Epithelial cell of prostate (primary cell): ENCODE measurements at regions not wholly inside any gene's neighbourhood (a gene's known extent, or its start where the extent isn't known, plus 50 kb on each side); places are given as distances from the start of the nearest gene placed in this dataset.
"Not testable (repeated sequence)": the region's sequence is repeated elsewhere in the genome, so short reads cannot be mapped to it uniquely, and the experiment has no call there.

Source experiments
- DNase-seq: peaks from one replicate; pipeline ENCODE4 v3.0.0-alpha.2; 2011; ENCODE audit warnings: low read depth, low spot score
- H3K27ac ChIP-seq: fragments of 450-650 bp; 2 replicates; pipeline ENCODE4 v1.5.1; 2017; ENCODE audit warnings: mild to moderate bottlenecking

DNA sequence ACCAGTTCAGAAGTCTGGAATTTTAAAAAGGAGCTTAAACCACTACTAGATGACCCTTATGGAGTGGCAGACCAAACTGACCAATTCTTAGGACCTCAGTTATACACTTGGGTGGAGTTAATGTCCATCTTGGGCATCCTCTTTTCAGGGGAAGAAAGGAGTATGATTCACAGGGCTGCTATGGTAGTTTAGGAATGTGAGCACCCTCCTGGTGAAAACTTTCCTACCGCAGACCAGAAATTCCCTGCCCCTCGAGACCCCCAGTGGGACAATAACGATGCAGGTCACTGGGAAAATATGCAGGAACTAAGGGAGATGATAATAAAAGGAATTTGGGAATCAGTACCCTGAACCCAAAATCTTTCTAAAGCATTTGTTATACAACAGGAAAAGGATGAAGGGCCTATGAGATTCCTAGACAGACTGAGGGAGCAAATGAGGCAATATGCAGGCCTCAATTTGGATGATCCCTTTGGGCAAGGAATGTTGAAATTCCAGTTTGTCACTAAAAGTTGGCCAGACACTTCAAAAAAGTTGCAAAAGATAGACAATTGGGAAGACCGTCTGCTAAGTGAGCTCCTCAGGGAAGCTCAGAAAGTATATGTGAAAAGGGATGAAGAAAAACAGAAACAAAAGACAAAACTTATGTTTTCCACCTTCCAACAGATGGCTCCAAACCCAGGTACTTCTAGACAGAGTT is 52.4 kb upstream of the ANKRD10 start:
- not testable (repeated sequence) for H3K27ac ChIP-seq, DNase-seq

DNA sequence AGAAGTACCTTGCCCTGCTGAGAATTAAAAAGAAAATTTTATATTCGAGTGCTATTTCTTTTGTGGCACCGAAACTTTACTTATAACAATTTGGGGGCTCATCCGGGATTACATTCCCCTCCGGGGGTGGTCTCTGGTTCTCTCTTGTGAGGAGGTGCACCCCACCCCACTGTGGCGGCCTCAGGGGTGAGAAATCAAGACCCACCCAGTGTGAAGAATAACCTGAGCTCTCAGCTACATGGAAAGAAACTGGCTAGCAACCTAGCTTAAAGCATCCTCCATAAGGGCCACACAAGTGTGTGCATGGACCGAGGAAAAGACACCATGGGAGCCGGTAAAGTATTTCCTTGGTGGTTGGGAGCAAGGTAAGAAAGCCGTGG is 50.9 kb upstream of the ANKRD10 start:
- no peak overlapping the region for H3K27ac ChIP-seq

DNA sequence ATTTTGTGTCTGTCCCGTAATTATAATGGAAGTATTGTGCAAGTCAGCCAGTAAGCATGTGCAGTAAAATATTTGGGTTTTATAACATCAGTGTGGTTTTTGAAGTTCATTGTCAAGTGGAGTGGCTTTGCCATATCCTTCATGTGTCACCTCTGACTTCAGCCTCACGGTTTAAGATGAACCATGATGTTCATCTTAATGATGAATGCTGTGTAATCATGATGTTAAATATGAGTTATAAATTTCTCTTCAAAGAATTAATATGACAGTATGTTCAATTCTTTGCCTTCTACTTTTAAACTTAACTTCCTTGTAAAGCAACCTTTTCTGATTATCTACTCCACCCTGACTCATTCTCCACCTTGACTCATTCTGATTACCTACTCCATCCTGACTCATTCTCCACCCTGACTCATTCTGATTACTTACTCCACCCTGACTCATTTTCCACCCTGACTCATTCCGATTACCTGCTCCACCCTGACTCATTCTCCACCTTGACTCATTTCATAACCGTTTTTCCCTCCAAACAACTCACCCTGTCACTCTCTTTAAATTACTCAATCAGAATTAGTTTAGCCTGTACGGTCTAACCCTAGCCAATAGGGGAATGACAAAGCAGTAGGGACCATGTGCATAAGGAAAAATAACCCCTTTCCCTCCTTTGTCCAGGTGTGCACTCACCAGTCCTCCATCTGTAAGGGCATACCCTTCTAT is 50.3 kb upstream of the ANKRD10 start:
- H3K27ac ChIP-seq: peak overlapping the region; percentile 60
- DNase-seq: peak; percentile 89

More for the DNA sequence above, 50.9 kb upstream of the ANKRD10 start:
- no peak for DNase-seq
